AG04450 (cell line): ENCODE measurements at regions not wholly inside any gene's neighbourhood (a gene's known extent, or its start where the extent isn't known, plus 50 kb on each side); places are given as distances from the start of the nearest gene placed in this dataset.

Source experiments
- CTCF ChIA-PET: fragments of 300-600, 350-600 bp; formaldehyde crosslinking; extraction: SDS; loops from one replicate; lab custom pipeline; 2022; ENCODE audit warnings: antibody characterized with exemption, inconsistent platforms; lab: Charles Lee
- POLR2A ChIA-PET: fragments of 350-600 bp; formaldehyde crosslinking; extraction: SDS; loops from one replicate; lab custom pipeline; 2021; ENCODE audit warnings: antibody characterized with exemption, inconsistent platforms; lab: Yijun Ruan, JAX
- DNase-seq: peaks from one replicate; pipeline ENCODE4 v3.0.0-alpha.2; 2011; ENCODE audit warnings: low read depth, low spot score
- H3K27ac ChIP-seq: one replicate; pipeline ENCODE4 v1.5.1; 2012; ENCODE audit warnings: low read depth, low read length, control low read depth
- H3K27me3 ChIP-seq: one replicate; pipeline ENCODE4 v1.6.0; 2012; ENCODE audit warnings: low read length; ENCODE audit not compliant: control insufficient read depth, insufficient read depth
- H3K4me3 ChIP-seq: 2 replicates; pipeline ENCODE4 v1.5.1; 2011; ENCODE audit warnings: mild to moderate bottlenecking, low read depth, low read length, control low read depth
- H3K9me3 ChIP-seq: 2 replicates; pipeline ENCODE4 v1.5.1; 2012; ENCODE audit warnings: low read length; ENCODE audit not compliant: control insufficient read depth, insufficient read depth
- CTCF ChIP-seq: IDR thresholded peaks from 2 replicates; pipeline ENCODE4 v1.5.1; 2011; ENCODE audit warnings: low read depth, low read length, control low read depth, inconsistent platforms

GRCh38 chr5:163885117-163885516 is 379.7 kb downstream of the MAT2B start:
- Histone ChIP-seq H3K27ac (no peak overlapping the region), H3K9me3 (no peaks in the 10 kb centered on the region), H3K27me3 (no peaks in the 10 kb centered on the region), H3K4me3 (no peak overlapping the region)
- POLR2A ChIA-PET, result no interaction called here
- no peak for DNase-seq
- CTCF ChIA-PET, result interaction anchor here (1.1 to 1.7 kb wide), 2 partner anchors 9 to 619 kb away, joined by 4 read pairs; no protein-coding TSS in a partner anchor
- TF ChIP-seq CTCF, result no peak

- no peak for DNase-seq
- CTCF ChIA-PET, result no interaction called here
- Histone ChIP-seq H3K27ac (no peak overlapping the region), H3K4me3 (no peak overlapping the region), H3K9me3 (no peaks in the 10 kb centered on the region), H3K27me3 (no peaks in the 10 kb centered on the region)
- no peak for TF ChIP-seq CTCF
- POLR2A ChIA-PET, result no interaction called here
Measured at GRCh38 chr5:163887854-163888253, 382.4 kb downstream of the MAT2B start.

- no peak overlapping the region for H3K4me3 ChIP-seq
- TF ChIP-seq CTCF, result no peak
- DNase-seq, result no peak
- H3K9me3 ChIP-seq, result no peaks in the 10 kb centered on the region
- CTCF ChIA-PET, result interaction anchor here (1.8 kb wide), 1 partner anchor 124 kb away, joined by 4 read pairs; no protein-coding TSS in a partner anchor
- H3K27ac ChIP-seq, result no peak overlapping the region
- no peaks in the 10 kb centered on the region for H3K27me3 ChIP-seq
- POLR2A ChIA-PET, result no interaction called here
Measured at GRCh38 chr5:163888366-163888765, 382.9 kb downstream of the MAT2B start.

- no peak for TF ChIP-seq CTCF
- Histone ChIP-seq H3K4me3 (no peak overlapping the region), H3K27me3 (no peaks in the 10 kb centered on the region), H3K9me3 (no peaks in the 10 kb centered on the region), H3K27ac (no peak overlapping the region)
- ChIA-PET POLR2A (no interaction called here), CTCF (interaction anchor here (1.8 kb wide), 1 partner anchor 123 kb away, joined by 4 read pairs; no protein-coding TSS in a partner anchor)
- peak; percentile 67 for DNase-seq
Measured at GRCh38 chr5:163889369-163889768, 383.9 kb downstream of the MAT2B start.

- DNase-seq, result no peak
- Histone ChIP-seq H3K4me3 (no peak overlapping the region), H3K27me3 (no peaks in the 10 kb centered on the region), H3K27ac (no peak overlapping the region), H3K9me3 (no peaks in the 10 kb centered on the region)
- ChIA-PET POLR2A (no interaction called here), CTCF (interaction anchor here (1.8 kb wide), 1 partner anchor 122 kb away, joined by 4 read pairs; no protein-coding TSS in a partner anchor)
- no peak for TF ChIP-seq CTCF
Measured at GRCh38 chr5:163890261-163890660, 384.8 kb downstream of the MAT2B start.
